ENCODE measurements at regions not wholly inside any gene's neighbourhood (a gene's known extent, or its start where the extent isn't known, plus 50 kb on each side); places are given as distances from the start of the nearest gene placed in this dataset.
"Not testable (repeated sequence)": the region's sequence is repeated elsewhere in the genome, so short reads cannot be mapped to it uniquely, and the experiment has no call there.

- no peaks in the 10 kb centered on the region for H3K36me3 ChIP-seq (ENCODE audit: control insufficient read depth in 3 of 3, insufficient read depth in 2 of 3, low read depth in 1 of 3, low read length in 3 of 3)
- DNase-seq (no peak), FAIRE-seq (no peak)
- no peak overlapping the region for H3K4me3 ChIP-seq (ENCODE audit: low read depth in 1 of 3, low read length in 3 of 3)
- peaks cover 0 to 6% (median 0%) of the 10 kb centered on the region in 3 donors for H3K4me1 ChIP-seq (ENCODE audit: control insufficient read depth in 3 of 3, insufficient read depth in 2 of 3, low read depth in 1 of 3, low read length in 2 of 3)
- H3K27ac ChIP-seq (ENCODE audit: low read depth in 1 of 3, low read length in 2 of 3), result no peak overlapping the region
- H3K9me3 ChIP-seq (ENCODE audit: control insufficient read depth in 2 of 2, insufficient read depth in 1 of 2, low read depth in 1 of 2, low read length in 1 of 2), result peaks cover 0 to 19% of the 10 kb centered on the region in 2 donors
- peaks cover 0 to 2% (median 0%) of the 10 kb centered on the region in 3 donors for H3K27me3 ChIP-seq (ENCODE audit: control insufficient read depth in 3 of 3, insufficient read depth in 3 of 3, low read length in 3 of 3)
- 76 to 83% (median 82%) methylated on average over 4 of the region's 4 CpGs for WGBS, 3 donors
These were observed 108.7 kb upstream of the SLC39A10 start for GRCh38 chr2:195548198-195548940.

- 93 to 97% (median 96%) methylated on average over 42 to 47 of the region's 47 CpGs for WGBS, 3 donors
- H3K27me3 ChIP-seq (ENCODE audit: control insufficient read depth in 3 of 3, insufficient read depth in 3 of 3, low read length in 3 of 3); H3K27ac ChIP-seq (ENCODE audit: low read depth in 1 of 3, low read length in 2 of 3); H3K36me3 ChIP-seq (ENCODE audit: control insufficient read depth in 3 of 3, insufficient read depth in 2 of 3, low read depth in 1 of 3, low read length in 3 of 3); H3K4me3 ChIP-seq (ENCODE audit: low read depth in 1 of 3, low read length in 3 of 3); H3K4me1 ChIP-seq (ENCODE audit: control insufficient read depth in 3 of 3, insufficient read depth in 2 of 3, low read depth in 1 of 3, low read length in 2 of 3); FAIRE-seq; DNase-seq: not testable (repeated sequence)
- H3K9me3 ChIP-seq (ENCODE audit: control insufficient read depth in 2 of 2, insufficient read depth in 1 of 2, low read depth in 1 of 2, low read length in 1 of 2), result peaks cover 0 to 19% of the 10 kb centered on the region in 2 donors
These were observed 109.7 kb upstream of the SLC39A10 start for GRCh38 chr2:195547268-195547840.

- H3K27ac ChIP-seq (ENCODE audit: low read depth in 1 of 3, low read length in 2 of 3), result no peak overlapping the region
- H3K4me3 ChIP-seq (ENCODE audit: low read depth in 1 of 3, low read length in 3 of 3), result no peak overlapping the region
- WGBS, 3 donors, result 81 to 89% (median 83%) methylated on average over 3 of the region's 3 CpGs
- no peaks in the 10 kb centered on the region for H3K36me3 ChIP-seq (ENCODE audit: control insufficient read depth in 3 of 3, insufficient read depth in 2 of 3, low read depth in 1 of 3, low read length in 3 of 3)
- FAIRE-seq (no peak), DNase-seq (no peak)
- H3K9me3 ChIP-seq (ENCODE audit: control insufficient read depth in 2 of 2, insufficient read depth in 1 of 2, low read depth in 1 of 2, low read length in 1 of 2), result peaks cover 0 to 19% of the 10 kb centered on the region in 2 donors
- H3K27me3 ChIP-seq (ENCODE audit: control insufficient read depth in 3 of 3, insufficient read depth in 3 of 3, low read length in 3 of 3), result peaks cover 0 to 2% (median 0%) of the 10 kb centered on the region in 3 donors
- peaks cover 0 to 6% (median 0%) of the 10 kb centered on the region in 3 donors for H3K4me1 ChIP-seq (ENCODE audit: control insufficient read depth in 3 of 3, insufficient read depth in 2 of 3, low read depth in 1 of 3, low read length in 2 of 3)
These were observed 111.2 kb upstream of the SLC39A10 start for GRCh38 chr2:195545811-195546210.

- Histone ChIP-seq H3K4me3 (ENCODE audit: low read depth in 1 of 3, low read length in 3 of 3) (no peak overlapping the region), H3K27me3 (ENCODE audit: control insufficient read depth in 3 of 3, insufficient read depth in 3 of 3, low read length in 3 of 3) (peaks cover 0 to 2% (median 0%) of the 10 kb centered on the region in 3 donors), H3K36me3 (ENCODE audit: control insufficient read depth in 3 of 3, insufficient read depth in 2 of 3, low read depth in 1 of 3, low read length in 3 of 3) (no peaks in the 10 kb centered on the region), H3K4me1 (ENCODE audit: control insufficient read depth in 3 of 3, insufficient read depth in 2 of 3, low read depth in 1 of 3, low read length in 2 of 3) (peaks cover 0 to 6% (median 0%) of the 10 kb centered on the region in 3 donors), H3K27ac (ENCODE audit: low read depth in 1 of 3, low read length in 2 of 3) (peak overlapping the region in 1 of 3 donors; percentile 52), H3K9me3 (ENCODE audit: control insufficient read depth in 2 of 2, insufficient read depth in 1 of 2, low read depth in 1 of 2, low read length in 1 of 2) (peaks cover 0 to 19% of the 10 kb centered on the region in 2 donors)
- DNase-seq (peak; percentile 66 to 76), FAIRE-seq (peak; percentile 82)
- WGBS, 3 donors, result 79 to 85% (median 82%) methylated on average over 11 of the region's 11 CpGs
These were observed 112.8 kb upstream of the SLC39A10 start for GRCh38 chr2:195543902-195544894.

- no peak for FAIRE-seq
- Histone ChIP-seq H3K36me3 (ENCODE audit: control insufficient read depth in 3 of 3, insufficient read depth in 2 of 3, low read depth in 1 of 3, low read length in 3 of 3) (no peaks in the 10 kb centered on the region), H3K27me3 (ENCODE audit: control insufficient read depth in 3 of 3, insufficient read depth in 3 of 3, low read length in 3 of 3) (no peaks in the 10 kb centered on the region), H3K27ac (ENCODE audit: low read depth in 1 of 3, low read length in 2 of 3) (no peak overlapping the region), H3K4me3 (ENCODE audit: low read depth in 1 of 3, low read length in 3 of 3) (no peak overlapping the region), H3K9me3 (ENCODE audit: control insufficient read depth in 2 of 2, insufficient read depth in 1 of 2, low read depth in 1 of 2, low read length in 1 of 2) (peaks cover 0 to 10% of the 10 kb centered on the region in 2 donors), H3K4me1 (ENCODE audit: control insufficient read depth in 3 of 3, insufficient read depth in 2 of 3, low read depth in 1 of 3, low read length in 2 of 3) (peaks cover 0 to 6% (median 6%) of the 10 kb centered on the region in 3 donors)
- WGBS, 3 donors, result 96 to 98% (median 98%) methylated on average over 2 of the region's 2 CpGs
- DNase-seq, result no peak
These were observed 114.0 kb upstream of the SLC39A10 start for GRCh38 chr2:195543063-195543462.

DNA sequence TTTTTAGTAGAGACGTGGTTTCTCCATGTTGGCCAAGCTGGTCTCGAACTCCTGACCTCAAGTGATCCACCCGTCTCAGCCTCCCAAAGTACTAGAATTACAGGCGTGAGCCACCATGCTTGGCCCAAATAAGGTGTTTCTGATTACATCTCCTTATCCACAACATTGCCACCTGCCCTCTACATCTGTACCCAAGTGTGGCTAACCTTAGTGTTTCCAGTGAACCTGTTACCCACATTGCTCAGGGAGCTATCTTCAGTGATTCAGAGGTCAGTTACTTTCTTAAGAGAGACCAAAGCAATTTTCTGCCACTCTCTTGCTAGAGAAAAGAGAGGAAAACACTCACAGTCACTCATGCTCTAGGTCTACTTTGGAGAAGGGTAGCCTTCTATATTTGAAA lies 115.0 kb upstream of the SLC39A10 start:
- H3K9me3 ChIP-seq (ENCODE audit: control insufficient read depth in 2 of 2, insufficient read depth in 1 of 2, low read depth in 1 of 2, low read length in 1 of 2), result peaks cover 0 to 4% of the 10 kb centered on the region in 2 donors
- peaks cover 1 to 10% (median 6%) of the 10 kb centered on the region in 3 donors for H3K4me1 ChIP-seq (ENCODE audit: control insufficient read depth in 3 of 3, insufficient read depth in 2 of 3, low read depth in 1 of 3, low read length in 2 of 3)
- no peak overlapping the region for H3K27ac ChIP-seq (ENCODE audit: low read depth in 1 of 3, low read length in 2 of 3)
- H3K36me3 ChIP-seq (ENCODE audit: control insufficient read depth in 3 of 3, insufficient read depth in 2 of 3, low read depth in 1 of 3, low read length in 3 of 3), result no peaks in the 10 kb centered on the region
- H3K4me3 ChIP-seq (ENCODE audit: low read depth in 1 of 3, low read length in 3 of 3), result no peak overlapping the region
- H3K27me3 ChIP-seq (ENCODE audit: control insufficient read depth in 3 of 3, insufficient read depth in 3 of 3, low read length in 3 of 3), result no peaks in the 10 kb centered on the region
- no peak for FAIRE-seq
- 68 to 73% (median 71%) methylated on average over 4 of the region's 4 CpGs for WGBS, 3 donors
- DNase-seq, result no peak

DNA sequence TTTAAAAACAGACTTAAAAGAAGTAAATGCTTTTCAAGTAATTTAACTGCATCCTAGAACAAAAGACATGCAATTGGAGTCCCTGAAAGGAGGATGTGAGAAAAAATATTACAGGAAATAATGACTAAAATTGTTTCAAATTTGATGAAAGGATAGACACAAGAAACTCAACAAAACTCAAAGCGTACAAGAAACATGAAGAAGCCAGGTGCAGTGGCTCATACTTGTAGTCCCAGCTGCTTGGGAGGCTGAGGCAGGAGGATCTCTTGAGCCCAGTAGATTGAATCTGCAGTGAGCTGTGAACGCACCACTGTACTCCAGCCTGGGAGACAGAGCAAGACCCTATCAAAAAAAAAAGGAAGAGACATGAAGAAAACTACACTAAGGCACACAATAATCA lies 118.1 kb upstream of the SLC39A10 start:
- WGBS, 3 donors, result 83 to 94% (median 88%) methylated on average over 2 of the region's 2 CpGs
- Histone ChIP-seq H3K4me3 (ENCODE audit: low read depth in 1 of 3, low read length in 3 of 3) (no peak overlapping the region), H3K36me3 (ENCODE audit: control insufficient read depth in 3 of 3, insufficient read depth in 2 of 3, low read depth in 1 of 3, low read length in 3 of 3) (no peaks in the 10 kb centered on the region), H3K9me3 (ENCODE audit: control insufficient read depth in 2 of 2, insufficient read depth in 1 of 2, low read depth in 1 of 2, low read length in 1 of 2) (no peaks in the 10 kb centered on the region), H3K27me3 (ENCODE audit: control insufficient read depth in 3 of 3, insufficient read depth in 3 of 3, low read length in 3 of 3) (no peaks in the 10 kb centered on the region), H3K4me1 (ENCODE audit: control insufficient read depth in 3 of 3, insufficient read depth in 2 of 3, low read depth in 1 of 3, low read length in 2 of 3) (peaks cover 0 to 13% (median 4%) of the 10 kb centered on the region in 3 donors), H3K27ac (ENCODE audit: low read depth in 1 of 3, low read length in 2 of 3) (no peak overlapping the region)
- DNase-seq (no peak), FAIRE-seq (no peak)

DNA sequence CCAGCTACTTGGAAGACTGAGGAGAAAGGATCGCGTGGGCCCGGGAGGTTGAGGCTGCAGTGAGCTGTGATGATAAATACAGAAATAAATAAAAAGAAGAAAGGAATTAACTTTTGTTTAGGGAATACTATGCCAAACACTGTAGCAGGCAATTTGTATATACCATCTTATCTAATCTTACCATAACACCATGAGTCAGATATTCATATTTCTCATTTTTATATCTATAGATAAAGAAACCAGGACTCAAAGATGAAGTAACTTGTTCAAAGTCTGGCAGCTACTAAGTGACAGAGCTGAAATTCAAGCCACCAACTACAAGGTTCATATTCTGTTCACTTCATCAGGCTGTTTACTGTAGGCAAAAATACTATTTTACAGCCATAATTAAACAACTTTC lies 119.2 kb upstream of the SLC39A10 start:
- FAIRE-seq (no peak), DNase-seq (peak in 1 of 2 donors; percentile 72)
- WGBS, 3 donors, result 95 to 98% (median 97%) methylated on average over 3 of the region's 3 CpGs
- Histone ChIP-seq H3K4me1 (ENCODE audit: control insufficient read depth in 3 of 3, insufficient read depth in 2 of 3, low read depth in 1 of 3, low read length in 2 of 3) (peaks cover 0 to 13% (median 4%) of the 10 kb centered on the region in 3 donors), H3K9me3 (ENCODE audit: control insufficient read depth in 2 of 2, insufficient read depth in 1 of 2, low read depth in 1 of 2, low read length in 1 of 2) (no peaks in the 10 kb centered on the region), H3K36me3 (ENCODE audit: control insufficient read depth in 3 of 3, insufficient read depth in 2 of 3, low read depth in 1 of 3, low read length in 3 of 3) (no peaks in the 10 kb centered on the region), H3K27ac (ENCODE audit: low read depth in 1 of 3, low read length in 2 of 3) (no peak overlapping the region), H3K27me3 (ENCODE audit: control insufficient read depth in 3 of 3, insufficient read depth in 3 of 3, low read length in 3 of 3) (no peaks in the 10 kb centered on the region), H3K4me3 (ENCODE audit: low read depth in 1 of 3, low read length in 3 of 3) (no peak overlapping the region)

All from small intestine (tissue), 7 donors.